ENCODE measurements at regions not wholly inside any gene's neighbourhood (a gene's known extent, or its start where the extent isn't known, plus 50 kb on each side); places are given as distances from the start of the nearest gene placed in this dataset.

DNA sequence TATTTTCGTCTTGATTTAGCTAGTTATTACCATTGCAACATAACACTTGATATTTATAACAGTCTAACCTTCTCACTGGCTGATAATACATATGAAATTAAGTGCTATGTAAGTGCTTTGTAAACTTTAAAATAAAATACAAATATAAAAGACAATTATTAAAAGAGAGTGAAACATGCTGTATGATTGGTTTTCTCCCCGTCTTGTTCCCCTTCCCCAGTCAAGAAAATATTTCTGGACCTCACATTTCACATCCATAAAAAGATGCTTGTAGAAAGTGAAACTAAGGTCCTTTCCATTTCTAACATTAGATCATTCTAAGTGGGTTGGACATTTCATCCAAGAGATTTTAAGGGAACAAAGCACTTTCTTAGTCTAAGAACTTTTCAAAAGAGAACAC is 310.2 kb upstream of the LRATD1 start:
- Histone ChIP-seq H3K4me1 (ENCODE audit: insufficient read depth, low read length, poor library complexity, severe bottlenecking) (no peaks in the 10 kb centered on the region), H3K27ac (ENCODE audit: low read depth, low read length, poor library complexity, severe bottlenecking) (no peak overlapping the region), H3K4me2 (ENCODE audit: low read length) (no peak overlapping the region), H3K36me3 (ENCODE audit: insufficient read depth, low read length) (no peaks in the 10 kb centered on the region), H4K20me1 (ENCODE audit: insufficient read depth, low read length) (no peaks in the 10 kb centered on the region), H3K79me2 (ENCODE audit: insufficient read depth, low read depth, low read length) (no peaks in the 10 kb centered on the region), H3K9me2 (ENCODE audit: insufficient read depth, low read length) (no peaks in the 10 kb centered on the region), H2AFZ (ENCODE audit: low read length) (no peak overlapping the region), H3K4me3 (ENCODE audit: low read depth, low read length, poor library complexity, severe bottlenecking) (no peak overlapping the region), H3K9me3 (ENCODE audit: low read length) (no peaks in the 10 kb centered on the region)
- no peak for DNase-seq (ENCODE audit: low spot score)
- intact Hi-C loops (cut with micrococcal nuclease; ENCODE audit: unreplicated experiment), result no loop called here
- TF ChIP-seq CTCF (conservative IDR thresholded peaks at IDR 0.05; ENCODE audit: low read length) (no peak), EZH2phosphoT487 (IDR thresholded peaks at IDR 0.05; ENCODE audit: borderline replicate concordance, low read depth, low read length) (no peak)
- CTCF ChIA-PET (ENCODE audit: unreplicated experiment), result no interaction called here
- no TSS peak for BruUV-seq (replicated peaks)
- POLR2A ChIA-PET, result no interaction called here

DNA sequence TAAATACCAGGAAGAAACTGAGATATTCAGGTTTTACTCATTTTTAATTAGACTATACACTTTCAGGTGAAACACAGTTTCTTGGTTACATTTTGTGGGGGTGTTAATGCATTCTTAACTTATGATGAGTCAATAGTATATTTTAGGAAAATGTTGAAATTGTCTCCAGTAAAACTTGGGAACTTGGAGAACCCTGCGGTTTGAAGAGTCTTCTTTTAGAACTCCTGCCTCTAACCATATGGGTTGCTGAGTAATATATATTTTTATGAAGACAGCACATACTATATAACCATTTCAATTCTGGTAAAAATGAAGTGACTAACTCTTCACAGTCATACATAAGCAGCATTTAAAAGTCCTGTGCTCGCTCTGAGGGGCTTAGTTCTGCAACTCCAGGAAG is 308.2 kb upstream of the LRATD1 start:
- H3K79me2 ChIP-seq (ENCODE audit: insufficient read depth, low read depth, low read length), result no peaks in the 10 kb centered on the region
- no peak overlapping the region for H2AFZ ChIP-seq (ENCODE audit: low read length)
- no peak for DNase-seq (ENCODE audit: low spot score)
- H3K4me3 ChIP-seq (ENCODE audit: low read depth, low read length, poor library complexity, severe bottlenecking), result no peak overlapping the region
- intact Hi-C loops (cut with micrococcal nuclease; ENCODE audit: unreplicated experiment), result no loop called here
- H3K4me1 ChIP-seq (ENCODE audit: insufficient read depth, low read length, poor library complexity, severe bottlenecking), result no peaks in the 10 kb centered on the region
- BruUV-seq (replicated peaks), result no TSS peak
- H4K20me1 ChIP-seq (ENCODE audit: insufficient read depth, low read length), result no peaks in the 10 kb centered on the region
- H3K36me3 ChIP-seq (ENCODE audit: insufficient read depth, low read length), result no peaks in the 10 kb centered on the region
- no peak overlapping the region for H3K27ac ChIP-seq (ENCODE audit: low read depth, low read length, poor library complexity, severe bottlenecking)
- H3K4me2 ChIP-seq (ENCODE audit: low read length), result no peak overlapping the region
- TF ChIP-seq CTCF (conservative IDR thresholded peaks at IDR 0.05; ENCODE audit: low read length) (no peak), EZH2phosphoT487 (IDR thresholded peaks at IDR 0.05; ENCODE audit: borderline replicate concordance, low read depth, low read length) (no peak)
- H3K9me2 ChIP-seq (ENCODE audit: insufficient read depth, low read length), result no peaks in the 10 kb centered on the region
- no peaks in the 10 kb centered on the region for H3K9me3 ChIP-seq (ENCODE audit: low read length)
- CTCF ChIA-PET (ENCODE audit: unreplicated experiment), result no interaction called here
- POLR2A ChIA-PET, result no interaction called here

GRCh38 chr2:14330884-14331283 is 301.6 kb upstream of the LRATD1 start:
- TF ChIP-seq EZH2phosphoT487 (IDR thresholded peaks at IDR 0.05; ENCODE audit: borderline replicate concordance, low read depth, low read length) (no peak), CTCF (conservative IDR thresholded peaks at IDR 0.05; ENCODE audit: low read length) (no peak)

More at GRCh38 chr2:14330884-14331283, 301.6 kb upstream of the LRATD1 start:
- intact Hi-C loops (cut with micrococcal nuclease; ENCODE audit: unreplicated experiment), result no loop called here
- POLR2A ChIA-PET, result no interaction called here
- Histone ChIP-seq H3K9me3 (ENCODE audit: low read length) (no peaks in the 10 kb centered on the region), H3K36me3 (ENCODE audit: insufficient read depth, low read length) (no peaks in the 10 kb centered on the region), H3K4me1 (ENCODE audit: insufficient read depth, low read length, poor library complexity, severe bottlenecking) (no peaks in the 10 kb centered on the region), H3K4me2 (ENCODE audit: low read length) (no peak overlapping the region), H3K9me2 (ENCODE audit: insufficient read depth, low read length) (no peaks in the 10 kb centered on the region), H2AFZ (ENCODE audit: low read length) (no peak overlapping the region), H3K27ac (ENCODE audit: low read depth, low read length, poor library complexity, severe bottlenecking) (no peak overlapping the region), H3K79me2 (ENCODE audit: insufficient read depth, low read depth, low read length) (no peaks in the 10 kb centered on the region), H4K20me1 (ENCODE audit: insufficient read depth, low read length) (no peaks in the 10 kb centered on the region), H3K4me3 (ENCODE audit: low read depth, low read length, poor library complexity, severe bottlenecking) (no peak overlapping the region)
- CTCF ChIA-PET (ENCODE audit: unreplicated experiment), result no interaction called here
- DNase-seq (ENCODE audit: low spot score), result no peak
- no TSS peak for BruUV-seq (replicated peaks)
